ENCODE measurements at regions not wholly inside any gene's neighbourhood (a gene's known extent, or its start where the extent isn't known, plus 50 kb on each side); places are given as distances from the start of the nearest gene placed in this dataset.

DNA sequence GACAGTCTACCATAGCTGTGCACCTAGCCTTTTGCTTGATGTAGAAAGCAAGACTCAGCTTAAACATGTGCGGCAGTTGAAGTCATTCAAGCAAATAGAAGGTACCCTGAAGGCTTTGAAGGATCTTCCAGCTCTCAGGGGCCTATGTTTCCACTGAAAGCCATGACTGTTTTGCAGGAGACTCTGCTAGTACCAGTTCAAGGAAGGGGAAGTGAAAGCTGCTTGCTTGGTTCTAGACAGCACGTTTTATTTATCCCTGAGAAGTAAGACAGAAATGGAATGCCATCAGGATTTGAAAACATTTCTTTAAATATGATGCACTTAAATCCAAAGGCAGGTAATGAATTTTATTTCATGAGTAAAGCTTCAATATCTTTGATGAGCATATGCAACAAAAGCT lies 311.4 kb downstream of the PDCD6IP start:
- no peak for ATAC-seq
- Histone ChIP-seq H3K9me2 (ENCODE audit: insufficient read depth) (no peaks in the 10 kb centered on the region), H3K4me3 (no peak overlapping the region), H3K27me3 (ENCODE audit: insufficient read depth) (no peaks in the 10 kb centered on the region), H4K20me1 (replicated peaks; ENCODE audit: insufficient read depth) (no peaks in the 10 kb centered on the region), H3K27ac (ENCODE audit: low read depth) (no peak overlapping the region), H3K4me2 (no peak overlapping the region), H2AFZ (no peak overlapping the region), H3K79me2 (replicated peaks; ENCODE audit: insufficient read depth) (no peaks in the 10 kb centered on the region), H3F3A (replicated peaks; ENCODE audit: low read depth) (no peaks in the 10 kb centered on the region), H3K4me1 (ENCODE audit: insufficient read depth) (no peaks in the 10 kb centered on the region), H3K36me3 (ENCODE audit: insufficient read depth) (no peaks in the 10 kb centered on the region)
- no peaks in the 10 kb centered on the region for H3K27me3 Mint-ChIP-seq (ENCODE audit: insufficient read depth, low read depth, poor library complexity)
- no peak overlapping the region for H3K4me3 Mint-ChIP-seq
- no peak for DNase-seq (ENCODE audit: low spot score)
- no peaks in the 10 kb centered on the region; the same call in 2 of the 3 replicates for H3K36me3 Mint-ChIP-seq (ENCODE audit: low read depth)
- no peak overlapping the region for H3K27ac Mint-ChIP-seq
- TF ChIP-seq, protein P1, sequence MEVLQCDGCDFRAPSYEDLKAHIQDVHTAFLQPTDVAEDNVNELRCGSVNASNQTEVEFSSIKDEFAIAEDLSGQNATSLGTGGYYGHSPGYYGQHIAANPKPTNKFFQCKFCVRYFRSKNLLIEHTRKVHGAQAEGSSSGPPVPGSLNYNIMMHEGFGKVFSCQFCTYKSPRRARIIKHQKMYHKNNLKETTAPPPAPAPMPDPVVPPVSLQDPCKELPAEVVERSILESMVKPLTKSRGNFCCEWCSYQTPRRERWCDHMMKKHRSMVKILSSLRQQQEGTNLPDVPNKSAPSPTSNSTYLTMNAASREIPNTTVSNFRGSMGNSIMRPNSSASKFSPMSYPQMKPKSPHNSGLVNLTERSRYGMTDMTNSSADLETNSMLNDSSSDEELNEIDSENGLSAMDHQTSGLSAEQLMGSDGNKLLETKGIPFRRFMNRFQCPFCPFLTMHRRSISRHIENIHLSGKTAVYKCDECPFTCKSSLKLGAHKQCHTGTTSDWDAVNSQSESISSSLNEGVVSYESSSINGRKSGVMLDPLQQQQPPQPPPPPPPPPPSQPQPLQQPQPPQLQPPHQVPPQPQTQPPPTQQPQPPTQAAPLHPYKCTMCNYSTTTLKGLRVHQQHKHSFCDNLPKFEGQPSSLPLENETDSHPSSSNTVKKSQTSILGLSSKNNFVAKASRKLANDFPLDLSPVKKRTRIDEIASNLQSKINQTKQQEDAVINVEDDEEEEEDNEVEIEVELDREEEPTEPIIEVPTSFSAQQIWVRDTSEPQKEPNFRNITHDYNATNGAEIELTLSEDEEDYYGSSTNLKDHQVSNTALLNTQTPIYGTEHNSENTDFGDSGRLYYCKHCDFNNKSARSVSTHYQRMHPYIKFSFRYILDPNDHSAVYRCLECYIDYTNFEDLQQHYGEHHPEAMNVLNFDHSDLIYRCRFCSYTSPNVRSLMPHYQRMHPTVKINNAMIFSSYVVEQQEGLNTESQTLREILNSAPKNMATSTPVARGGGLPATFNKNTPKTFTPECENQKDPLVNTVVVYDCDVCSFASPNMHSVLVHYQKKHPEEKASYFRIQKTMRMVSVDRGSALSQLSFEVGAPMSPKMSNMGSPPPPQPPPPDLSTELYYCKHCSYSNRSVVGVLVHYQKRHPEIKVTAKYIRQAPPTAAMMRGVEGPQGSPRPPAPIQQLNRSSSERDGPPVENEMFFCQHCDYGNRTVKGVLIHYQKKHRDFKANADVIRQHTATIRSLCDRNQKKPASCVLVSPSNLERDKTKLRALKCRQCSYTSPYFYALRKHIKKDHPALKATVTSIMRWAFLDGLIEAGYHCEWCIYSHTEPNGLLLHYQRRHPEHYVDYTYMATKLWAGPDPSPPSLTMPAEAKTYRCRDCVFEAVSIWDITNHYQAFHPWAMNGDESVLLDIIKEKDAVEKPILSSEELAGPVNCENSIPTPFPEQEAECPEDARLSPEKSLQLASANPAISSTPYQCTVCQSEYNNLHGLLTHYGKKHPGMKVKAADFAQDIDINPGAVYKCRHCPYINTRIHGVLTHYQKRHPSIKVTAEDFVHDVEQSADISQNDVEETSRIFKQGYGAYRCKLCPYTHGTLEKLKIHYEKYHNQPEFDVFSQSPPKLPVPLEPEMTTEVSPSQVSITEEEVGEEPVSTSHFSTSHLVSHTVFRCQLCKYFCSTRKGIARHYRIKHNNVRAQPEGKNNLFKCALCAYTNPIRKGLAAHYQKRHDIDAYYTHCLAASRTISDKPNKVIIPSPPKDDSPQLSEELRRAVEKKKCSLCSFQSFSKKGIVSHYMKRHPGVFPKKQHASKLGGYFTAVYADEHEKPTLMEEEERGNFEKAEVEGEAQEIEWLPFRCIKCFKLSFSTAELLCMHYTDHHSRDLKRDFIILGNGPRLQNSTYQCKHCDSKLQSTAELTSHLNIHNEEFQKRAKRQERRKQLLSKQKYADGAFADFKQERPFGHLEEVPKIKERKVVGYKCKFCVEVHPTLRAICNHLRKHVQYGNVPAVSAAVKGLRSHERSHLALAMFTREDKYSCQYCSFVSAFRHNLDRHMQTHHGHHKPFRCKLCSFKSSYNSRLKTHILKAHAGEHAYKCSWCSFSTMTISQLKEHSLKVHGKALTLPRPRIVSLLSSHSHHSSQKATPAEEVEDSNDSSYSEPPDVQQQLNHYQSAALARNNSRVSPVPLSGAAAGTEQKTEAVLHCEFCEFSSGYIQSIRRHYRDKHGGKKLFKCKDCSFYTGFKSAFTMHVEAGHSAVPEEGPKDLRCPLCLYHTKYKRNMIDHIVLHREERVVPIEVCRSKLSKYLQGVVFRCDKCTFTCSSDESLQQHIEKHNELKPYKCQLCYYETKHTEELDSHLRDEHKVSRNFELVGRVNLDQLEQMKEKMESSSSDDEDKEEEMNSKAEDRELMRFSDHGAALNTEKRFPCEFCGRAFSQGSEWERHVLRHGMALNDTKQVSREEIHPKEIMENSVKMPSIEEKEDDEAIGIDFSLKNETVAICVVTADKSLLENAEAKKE (CRISPR knock-in tag; IDR thresholded peaks at IDR 0.05), result no peak
- TF ChIP-seq EZH2 (IDR thresholded peaks at IDR 0.05; ENCODE audit: low read depth, unreplicated experiment) (no peak), STAT1 (IDR thresholded peaks at IDR 0.05; ENCODE audit: unreplicated experiment) (no peak), CREB1 (CRISPR knock-in tag; IDR thresholded peaks at IDR 0.05; ENCODE audit: low read depth) (no peak), JUNB (IDR thresholded peaks at IDR 0.05; ENCODE audit: unreplicated experiment) (no peak), ZNF331 (CRISPR knock-in tag; IDR thresholded peaks at IDR 0.05; ENCODE audit: low read depth) (no peak), EZH2phosphoT487 (IDR thresholded peaks at IDR 0.05; ENCODE audit: unreplicated experiment) (no peak), NANOG (IDR thresholded peaks at IDR 0.05; ENCODE audit: borderline replicate concordance) (no peak), ZNF114 (CRISPR knock-in tag; IDR thresholded peaks at IDR 0.05) (no peak)
- TF ChIP-seq, protein P2, sequence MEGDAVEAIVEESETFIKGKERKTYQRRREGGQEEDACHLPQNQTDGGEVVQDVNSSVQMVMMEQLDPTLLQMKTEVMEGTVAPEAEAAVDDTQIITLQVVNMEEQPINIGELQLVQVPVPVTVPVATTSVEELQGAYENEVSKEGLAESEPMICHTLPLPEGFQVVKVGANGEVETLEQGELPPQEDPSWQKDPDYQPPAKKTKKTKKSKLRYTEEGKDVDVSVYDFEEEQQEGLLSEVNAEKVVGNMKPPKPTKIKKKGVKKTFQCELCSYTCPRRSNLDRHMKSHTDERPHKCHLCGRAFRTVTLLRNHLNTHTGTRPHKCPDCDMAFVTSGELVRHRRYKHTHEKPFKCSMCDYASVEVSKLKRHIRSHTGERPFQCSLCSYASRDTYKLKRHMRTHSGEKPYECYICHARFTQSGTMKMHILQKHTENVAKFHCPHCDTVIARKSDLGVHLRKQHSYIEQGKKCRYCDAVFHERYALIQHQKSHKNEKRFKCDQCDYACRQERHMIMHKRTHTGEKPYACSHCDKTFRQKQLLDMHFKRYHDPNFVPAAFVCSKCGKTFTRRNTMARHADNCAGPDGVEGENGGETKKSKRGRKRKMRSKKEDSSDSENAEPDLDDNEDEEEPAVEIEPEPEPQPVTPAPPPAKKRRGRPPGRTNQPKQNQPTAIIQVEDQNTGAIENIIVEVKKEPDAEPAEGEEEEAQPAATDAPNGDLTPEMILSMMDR (conservative IDR thresholded peaks at IDR 0.05; ENCODE audit: low read depth in 2 of 2), result no peak
- TF ChIP-seq, protein P3, sequence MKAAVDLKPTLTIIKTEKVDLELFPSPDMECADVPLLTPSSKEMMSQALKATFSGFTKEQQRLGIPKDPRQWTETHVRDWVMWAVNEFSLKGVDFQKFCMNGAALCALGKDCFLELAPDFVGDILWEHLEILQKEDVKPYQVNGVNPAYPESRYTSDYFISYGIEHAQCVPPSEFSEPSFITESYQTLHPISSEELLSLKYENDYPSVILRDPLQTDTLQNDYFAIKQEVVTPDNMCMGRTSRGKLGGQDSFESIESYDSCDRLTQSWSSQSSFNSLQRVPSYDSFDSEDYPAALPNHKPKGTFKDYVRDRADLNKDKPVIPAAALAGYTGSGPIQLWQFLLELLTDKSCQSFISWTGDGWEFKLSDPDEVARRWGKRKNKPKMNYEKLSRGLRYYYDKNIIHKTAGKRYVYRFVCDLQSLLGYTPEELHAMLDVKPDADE (IDR thresholded peaks at IDR 0.05), result no peak
- TF ChIP-seq, protein P4, sequence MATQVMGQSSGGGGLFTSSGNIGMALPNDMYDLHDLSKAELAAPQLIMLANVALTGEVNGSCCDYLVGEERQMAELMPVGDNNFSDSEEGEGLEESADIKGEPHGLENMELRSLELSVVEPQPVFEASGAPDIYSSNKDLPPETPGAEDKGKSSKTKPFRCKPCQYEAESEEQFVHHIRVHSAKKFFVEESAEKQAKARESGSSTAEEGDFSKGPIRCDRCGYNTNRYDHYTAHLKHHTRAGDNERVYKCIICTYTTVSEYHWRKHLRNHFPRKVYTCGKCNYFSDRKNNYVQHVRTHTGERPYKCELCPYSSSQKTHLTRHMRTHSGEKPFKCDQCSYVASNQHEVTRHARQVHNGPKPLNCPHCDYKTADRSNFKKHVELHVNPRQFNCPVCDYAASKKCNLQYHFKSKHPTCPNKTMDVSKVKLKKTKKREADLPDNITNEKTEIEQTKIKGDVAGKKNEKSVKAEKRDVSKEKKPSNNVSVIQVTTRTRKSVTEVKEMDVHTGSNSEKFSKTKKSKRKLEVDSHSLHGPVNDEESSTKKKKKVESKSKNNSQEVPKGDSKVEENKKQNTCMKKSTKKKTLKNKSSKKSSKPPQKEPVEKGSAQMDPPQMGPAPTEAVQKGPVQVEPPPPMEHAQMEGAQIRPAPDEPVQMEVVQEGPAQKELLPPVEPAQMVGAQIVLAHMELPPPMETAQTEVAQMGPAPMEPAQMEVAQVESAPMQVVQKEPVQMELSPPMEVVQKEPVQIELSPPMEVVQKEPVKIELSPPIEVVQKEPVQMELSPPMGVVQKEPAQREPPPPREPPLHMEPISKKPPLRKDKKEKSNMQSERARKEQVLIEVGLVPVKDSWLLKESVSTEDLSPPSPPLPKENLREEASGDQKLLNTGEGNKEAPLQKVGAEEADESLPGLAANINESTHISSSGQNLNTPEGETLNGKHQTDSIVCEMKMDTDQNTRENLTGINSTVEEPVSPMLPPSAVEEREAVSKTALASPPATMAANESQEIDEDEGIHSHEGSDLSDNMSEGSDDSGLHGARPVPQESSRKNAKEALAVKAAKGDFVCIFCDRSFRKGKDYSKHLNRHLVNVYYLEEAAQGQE (IDR thresholded peaks at IDR 0.05; ENCODE audit: unreplicated experiment), result no peak
- no peaks in the 10 kb centered on the region for H3K9me3 Mint-ChIP-seq
- no peaks in the 10 kb centered on the region; the same call in 2 of the 3 replicates for H3K4me1 Mint-ChIP-seq

All from GM23338 (cell line).